HepG2 (cell line): ENCODE measurements at regions not wholly inside any gene's neighbourhood (a gene's known extent, or its start where the extent isn't known, plus 50 kb on each side); places are given as distances from the start of the nearest gene placed in this dataset.

Experiments
- ELF4 ChIP-seq: sonication (generic); formaldehyde crosslinking; IDR thresholded peaks from 2 replicates; pipeline ENCODE4 v1.5.0; 2020; ENCODE audit warnings: missing genetic modification reagents, mild to moderate bottlenecking, moderate library complexity, borderline replicate concordance
- JUN ChIP-seq: sonication (generic); formaldehyde crosslinking; IDR thresholded peaks from 2 replicates; pipeline ENCODE4 v1.4.0; 2020; ENCODE audit warnings: mild to moderate bottlenecking, missing genetic modification reagents
- ZNF644 ChIP-seq: IDR thresholded peaks from 2 replicates; pipeline ENCODE4 v1.6.1; 2016; ENCODE audit warnings: low read depth
- ZNF670 ChIP-seq: sonication (generic); formaldehyde crosslinking; IDR thresholded peaks from 2 replicates; pipeline ENCODE4 v1.8.0; 2022; ENCODE audit warnings: mild to moderate bottlenecking, missing genetic modification reagents, borderline replicate concordance
- ZNF777 ChIP-seq: sonication (generic); formaldehyde crosslinking; IDR thresholded peaks from 2 replicates; pipeline ENCODE4 v1.4.0; 2020; ENCODE audit warnings: missing genetic modification reagents
- TF ChIP-seq, protein P1 (sequence below): sonication (generic); formaldehyde crosslinking; IDR thresholded peaks from 2 replicates; pipeline ENCODE4 v1.4.0; 2020; ENCODE audit warnings: missing genetic modification reagents, borderline replicate concordance
- TF ChIP-seq, protein P2 (sequence below), 2 experiments: sonication (generic) in 1 of 2; formaldehyde crosslinking in 1 of 2; IDR thresholded peaks; 2 replicates each; pipeline versions ENCODE4 v1.4.0 to v1.6.1; 2018 to 2020; ENCODE audit warnings: missing genetic modification reagents in 2 of 2, borderline replicate concordance in 1 of 2, low read depth in 1 of 2, mild to moderate bottlenecking in 1 of 2, missing biosample characterization in 1 of 2

DNA sequence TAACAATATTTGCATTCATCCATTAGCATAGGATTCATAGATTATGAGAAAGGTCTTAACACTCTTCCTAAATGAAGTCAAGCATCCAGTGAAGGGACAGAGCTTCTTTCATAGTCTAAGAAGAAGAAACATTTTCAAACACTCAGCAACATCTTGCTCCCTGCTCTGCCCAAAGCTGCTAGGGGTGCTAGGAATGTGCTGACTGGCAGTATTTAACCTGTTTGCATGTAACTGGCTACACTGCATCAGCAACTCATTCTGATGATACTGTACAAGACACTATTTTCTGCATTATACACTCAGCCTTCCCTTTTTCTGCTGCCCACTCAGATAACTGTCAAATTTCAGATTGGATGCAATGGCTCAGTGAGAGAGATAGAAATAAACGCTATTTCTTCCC lies 495.1 kb upstream of the ARID1B start:
- TF ChIP-seq, protein P1, sequence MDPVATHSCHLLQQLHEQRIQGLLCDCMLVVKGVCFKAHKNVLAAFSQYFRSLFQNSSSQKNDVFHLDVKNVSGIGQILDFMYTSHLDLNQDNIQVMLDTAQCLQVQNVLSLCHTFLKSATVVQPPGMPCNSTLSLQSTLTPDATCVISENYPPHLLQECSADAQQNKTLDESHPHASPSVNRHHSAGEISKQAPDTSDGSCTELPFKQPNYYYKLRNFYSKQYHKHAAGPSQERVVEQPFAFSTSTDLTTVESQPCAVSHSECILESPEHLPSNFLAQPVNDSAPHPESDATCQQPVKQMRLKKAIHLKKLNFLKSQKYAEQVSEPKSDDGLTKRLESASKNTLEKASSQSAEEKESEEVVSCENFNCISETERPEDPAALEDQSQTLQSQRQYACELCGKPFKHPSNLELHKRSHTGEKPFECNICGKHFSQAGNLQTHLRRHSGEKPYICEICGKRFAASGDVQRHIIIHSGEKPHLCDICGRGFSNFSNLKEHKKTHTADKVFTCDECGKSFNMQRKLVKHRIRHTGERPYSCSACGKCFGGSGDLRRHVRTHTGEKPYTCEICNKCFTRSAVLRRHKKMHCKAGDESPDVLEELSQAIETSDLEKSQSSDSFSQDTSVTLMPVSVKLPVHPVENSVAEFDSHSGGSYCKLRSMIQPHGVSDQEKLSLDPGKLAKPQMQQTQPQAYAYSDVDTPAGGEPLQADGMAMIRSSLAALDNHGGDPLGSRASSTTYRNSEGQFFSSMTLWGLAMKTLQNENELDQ, result no peak
- TF ChIP-seq JUN (CRISPR knock-in tag), result no peak
- TF ChIP-seq ZNF777 (CRISPR knock-in tag), result no peak
- no peak for TF ChIP-seq ZNF644 (CRISPR knock-in tag)
- TF ChIP-seq ELF4 (CRISPR knock-in tag), result no peak
- no peak for TF ChIP-seq ZNF670 (CRISPR knock-in tag)
- TF ChIP-seq, protein P2, sequence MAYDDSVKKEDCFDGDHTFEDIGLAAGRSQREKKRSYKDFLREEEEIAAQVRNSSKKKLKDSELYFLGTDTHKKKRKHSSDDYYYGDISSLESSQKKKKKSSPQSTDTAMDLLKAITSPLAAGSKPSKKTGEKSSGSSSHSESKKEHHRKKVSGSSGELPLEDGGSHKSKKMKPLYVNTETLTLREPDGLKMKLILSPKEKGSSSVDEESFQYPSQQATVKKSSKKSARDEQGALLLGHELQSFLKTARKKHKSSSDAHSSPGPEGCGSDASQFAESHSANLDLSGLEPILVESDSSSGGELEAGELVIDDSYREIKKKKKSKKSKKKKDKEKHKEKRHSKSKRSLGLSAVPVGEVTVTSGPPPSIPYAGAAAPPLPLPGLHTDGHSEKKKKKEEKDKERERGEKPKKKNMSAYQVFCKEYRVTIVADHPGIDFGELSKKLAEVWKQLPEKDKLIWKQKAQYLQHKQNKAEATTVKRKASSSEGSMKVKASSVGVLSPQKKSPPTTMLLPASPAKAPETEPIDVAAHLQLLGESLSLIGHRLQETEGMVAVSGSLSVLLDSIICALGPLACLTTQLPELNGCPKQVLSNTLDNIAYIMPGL (CRISPR knock-in tag; IDR thresholded peaks at IDR 0.05; ENCODE audit: borderline replicate concordance in 1 of 2, low read depth in 1 of 2), result no peak
